H1 (cell line): ENCODE measurements at regions not wholly inside any gene's neighbourhood (a gene's known extent, or its start where the extent isn't known, plus 50 kb on each side); places are given as distances from the start of the nearest gene placed in this dataset.

Source experiments
- CTCF ChIA-PET: fragments of 300-600 bp; sonication (Branson Sonifier 250); formaldehyde crosslinking; loops from one replicate; lab custom pipeline; 2021; ENCODE audit not compliant: partially characterized antibody; lab: Charles Lee
- POLR2A ChIA-PET: fragments of 300-600 bp; sonication (Branson Sonifier 250); formaldehyde crosslinking; loops from one replicate; lab custom pipeline; 2021; ENCODE audit warnings: inconsistent platforms; ENCODE audit not compliant: partially characterized antibody; lab: Charles Lee
- DNase-seq, 2 experiments: peaks; one replicate each; pipeline versions ENCODE4 v3.0.0 to v3.0.0-alpha.2; 2010 to 2022; ENCODE audit warnings: low spot score in 2 of 2, low read depth in 1 of 2, mixed read lengths in 1 of 2
- FAIRE-seq: peaks from 2 replicates; lab custom pipeline; 2011; peaks lifted over from hg19 to GRCh38; lab: Jason Lieb, UNC
- H2AFZ ChIP-seq: 2 replicates; pipeline ENCODE4 v1.8.1; 2012; ENCODE audit warnings: low read length, inconsistent platforms
- H2AK5ac ChIP-seq: 2 replicates; pipeline ENCODE4 v1.6.1; 2013; ENCODE audit warnings: low read depth, low read length
- H2BK120ac ChIP-seq: replicated peaks from 2 replicates; pipeline ENCODE3; 2013; ENCODE audit warnings: low read depth, low read length, inconsistent platforms
- H2BK12ac ChIP-seq: 2 replicates; pipeline ENCODE4 v1.6.1; 2013; ENCODE audit warnings: low read depth, low read length
- H2BK15ac ChIP-seq: 2 replicates; pipeline ENCODE4 v1.6.1; 2013; ENCODE audit warnings: low read length
- H2BK20ac ChIP-seq: 2 replicates; pipeline ENCODE4 v1.6.1; 2013; ENCODE audit warnings: low read length
- H2BK5ac ChIP-seq: 2 replicates; pipeline ENCODE4 v1.6.1; 2013; ENCODE audit warnings: low read depth, low read length
- H3K14ac ChIP-seq: 2 replicates; pipeline ENCODE4 v1.6.1; 2013; ENCODE audit warnings: inconsistent platforms; ENCODE audit not compliant: insufficient read length
- H3K18ac ChIP-seq: 2 replicates; pipeline ENCODE4 v1.6.1; 2013; ENCODE audit warnings: low read length; ENCODE audit errors: extremely low read depth
- H3K23ac ChIP-seq: 2 replicates; pipeline ENCODE4 v1.6.1; 2013; ENCODE audit warnings: inconsistent platforms; ENCODE audit not compliant: insufficient read length
- H3K23me2 ChIP-seq: 2 replicates; pipeline ENCODE4 v1.6.1; 2013; ENCODE audit warnings: low read depth, low read length
- H3K27ac ChIP-seq: 2 replicates; pipeline ENCODE4 v1.6.1; 2011; ENCODE audit warnings: low read depth, low read length, inconsistent platforms
- H3K27me3 ChIP-seq, 4 experiments: replicated peaks in 1 of 4; 1 replicate in 1 of 4; 2 replicates in 3 of 4; pipeline versions ENCODE4 v1.6.1 to v1.8.1; 2011 to 2013; ENCODE audit warnings: low read length in 3 of 4, mild to moderate bottlenecking in 3 of 4, inconsistent platforms in 2 of 4, mixed read lengths in 2 of 4, moderate library complexity in 1 of 4; ENCODE audit not compliant: control insufficient read depth in 3 of 4, insufficient read depth in 3 of 4; ENCODE audit errors: extremely low read depth in 1 of 4
- H3K36me3 ChIP-seq, 4 experiments: 2 replicates each; pipeline versions ENCODE4 v1.6.1 to v1.8.1; 2011 to 2013; ENCODE audit warnings: mild to moderate bottlenecking in 4 of 4, low read length in 3 of 4, moderate library complexity in 2 of 4, control low read depth in 1 of 4, inconsistent platforms in 1 of 4; ENCODE audit not compliant: insufficient read depth in 4 of 4, control insufficient read depth in 2 of 4
- H3K4ac ChIP-seq: replicated peaks from 2 replicates; pipeline ENCODE3; 2013; ENCODE audit warnings: low read length, low read depth, mixed read lengths, inconsistent platforms; ENCODE audit not compliant: insufficient read length
- H3K4me1 ChIP-seq, 4 experiments: replicated peaks in 1 of 4; 1 replicate in 1 of 4; 2 replicates in 3 of 4; pipeline versions ENCODE4 v1.6.1 to v1.8.1; 2011 to 2013; ENCODE audit warnings: low read length in 3 of 4, inconsistent platforms in 2 of 4, mixed read lengths in 1 of 4; ENCODE audit not compliant: insufficient read depth in 4 of 4, control insufficient read depth in 3 of 4
- H3K4me2 ChIP-seq, 2 experiments: 2 replicates each; pipeline versions ENCODE4 v1.6.1 to v1.8.1; 2011 to 2013; ENCODE audit warnings: low read depth in 2 of 2, low read length in 2 of 2, control low read depth in 1 of 2, inconsistent platforms in 1 of 2, mild to moderate bottlenecking in 1 of 2; ENCODE audit not compliant: insufficient read depth in 1 of 2
- H3K4me3 ChIP-seq, 4 experiments: fragments of 200-600, 300-600 bp in 1 of 4; sonication (generic), shearing (Covaris generic), sonication (Bioruptor Twin) in 1 of 4; 2 replicates each; pipeline versions ENCODE4 v1.5.1 to v1.8.1; 2011 to 2016; ENCODE audit warnings: low read length in 4 of 4, low read depth in 3 of 4, control low read depth in 2 of 4, inconsistent platforms in 2 of 4, mild to moderate bottlenecking in 2 of 4, mixed read lengths in 1 of 4, moderate library complexity in 1 of 4; ENCODE audit not compliant: insufficient read depth in 2 of 4; ENCODE audit errors: extremely low read depth in 1 of 4
- H3K56ac ChIP-seq: replicated peaks from 2 replicates; pipeline ENCODE3; 2013; ENCODE audit warnings: low read depth, mild to moderate bottlenecking, mixed read lengths, low read length, inconsistent platforms; ENCODE audit not compliant: insufficient read length
- H3K79me1 ChIP-seq: 2 replicates; pipeline ENCODE4 v1.6.1; 2013; ENCODE audit warnings: low read depth, low read length, control low read depth
- H3K79me2 ChIP-seq, 2 experiments: 2 replicates each; pipeline versions ENCODE4 v1.6.1 to v1.8.1; 2012 to 2013; ENCODE audit warnings: low read length in 2 of 2, mild to moderate bottlenecking in 2 of 2, inconsistent platforms in 1 of 2; ENCODE audit not compliant: insufficient read depth in 2 of 2, control insufficient read depth in 1 of 2
- H3K9ac ChIP-seq, 4 experiments: replicated peaks in 1 of 4; 1 replicate in 1 of 4; 2 replicates in 3 of 4; pipeline versions ENCODE4 v1.6.1 to v1.8.1; 2011 to 2013; ENCODE audit warnings: low read depth in 3 of 4, low read length in 3 of 4, control low read depth in 2 of 4, mild to moderate bottlenecking in 2 of 4, moderate library complexity in 2 of 4, inconsistent platforms in 1 of 4; ENCODE audit errors: extremely low read depth in 1 of 4
- H3K9me3 ChIP-seq, 2 experiments: 2 replicates each; pipeline versions ENCODE4 v1.6.1 to v1.8.1; 2012 to 2013; ENCODE audit warnings: mild to moderate bottlenecking in 2 of 2, moderate library complexity in 2 of 2, control low read depth in 1 of 2, inconsistent platforms in 1 of 2, low read depth in 1 of 2, low read length in 1 of 2, mixed read lengths in 1 of 2; ENCODE audit not compliant: insufficient read depth in 2 of 2
- H4K20me1 ChIP-seq, 2 experiments: replicated peaks in 1 of 2; 2 replicates each; pipeline versions ENCODE3 to v1.8.1; 2011 to 2013; ENCODE audit warnings: inconsistent platforms in 2 of 2, low read length in 2 of 2, mild to moderate bottlenecking in 1 of 2; ENCODE audit not compliant: insufficient read depth in 2 of 2, control insufficient read depth in 1 of 2
- H4K5ac ChIP-seq: 2 replicates; pipeline ENCODE4 v1.6.1; 2013; ENCODE audit warnings: low read length, low read depth, mixed read lengths, inconsistent platforms; ENCODE audit not compliant: insufficient read length
- H4K8ac ChIP-seq: 2 replicates; pipeline ENCODE4 v1.8.0; 2013; ENCODE audit warnings: mild to moderate bottlenecking, moderate library complexity, low read length, inconsistent platforms; ENCODE audit not compliant: insufficient read depth; ENCODE audit errors: extremely low read depth
- H4K91ac ChIP-seq: replicated peaks from 2 replicates; pipeline ENCODE3; 2013; ENCODE audit warnings: low read length, mixed read lengths, inconsistent platforms; ENCODE audit not compliant: insufficient read length
- ATF3 ChIP-seq: IDR thresholded peaks from 2 replicates; pipeline ENCODE4 v1.6.1; 2011; ENCODE audit warnings: low read depth, mild to moderate bottlenecking, low read length; ENCODE audit not compliant: insufficient read depth
- CTBP2 ChIP-seq: IDR thresholded peaks from 2 replicates; pipeline ENCODE4 v1.7.0; 2011; ENCODE audit warnings: borderline replicate concordance, mild to moderate bottlenecking, moderate library complexity, mixed read lengths, low read length; ENCODE audit not compliant: insufficient read depth, insufficient read length
- GTF2F1 ChIP-seq: IDR thresholded peaks from 2 replicates; pipeline ENCODE4 v1.6.1; 2012; ENCODE audit warnings: low read depth, low read length, improper control_type of control experiment, borderline replicate concordance
- HDAC6 ChIP-seq: IDR thresholded peaks from one replicate; pipeline ENCODE4 v1.7.1; 2012; ENCODE audit warnings: low read depth, mild to moderate bottlenecking, inconsistent platforms, low read length, moderate library complexity
- POU5F1 ChIP-seq: IDR thresholded peaks from 2 replicates; pipeline ENCODE4 v1.6.1; 2011; ENCODE audit warnings: low read depth, mild to moderate bottlenecking, low read length, moderate library complexity
- TAF1 ChIP-seq: IDR thresholded peaks from 2 replicates; pipeline ENCODE4 v1.6.1; 2011; ENCODE audit warnings: mild to moderate bottlenecking, low read depth, low read length
- WGBS, 2 experiments: shearing (Covaris generic) in 1 of 2; methylation state at CpG; one replicate each; pipeline versions ENCODE4 v1.1.6 to v1.1.7; 2013 to 2015; ENCODE audit warnings: low lambda C conversion rate in 2 of 2, mixed read lengths in 2 of 2, inconsistent platforms in 1 of 2, low coverage in 1 of 2, missing lambda C conversion rate in 1 of 2; ENCODE audit not compliant: insufficient replicate concordance in 2 of 2, insufficient coverage in 1 of 2, insufficient read length in 1 of 2; ENCODE audit errors: extremely low coverage in 1 of 2, missing lambda C conversion rate in 1 of 2; 5-methylcytosine and 5-hydroxymethylcytosine counted together

DNA sequence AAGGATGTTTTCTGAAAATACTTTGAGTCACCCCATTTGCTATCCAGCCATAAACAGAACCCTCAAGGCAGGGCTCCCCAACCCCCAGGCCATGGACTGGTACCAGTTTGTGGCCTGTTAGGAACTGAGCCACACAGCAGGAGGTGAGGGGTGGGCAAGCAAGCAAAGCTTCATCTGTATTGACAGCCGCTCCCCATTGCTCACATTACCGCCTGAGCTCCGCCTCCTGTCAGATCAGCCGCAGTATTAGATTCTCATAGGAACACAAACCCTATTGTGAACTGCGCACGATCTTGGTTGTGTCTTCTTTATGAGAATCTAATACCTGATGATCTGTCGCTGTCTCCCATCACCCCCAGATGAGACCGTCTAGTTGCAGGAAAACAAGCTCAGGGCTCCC lies 543.8 kb downstream of the CBLN4 start:
- no peak for FAIRE-seq
- CTCF ChIA-PET, result no interaction called here

More for the DNA sequence above, 543.8 kb downstream of the CBLN4 start:
- no peaks in the 10 kb centered on the region for H3K36me3 ChIP-seq
- H2BK15ac ChIP-seq, result no peak overlapping the region
- H4K20me1 ChIP-seq, result no peaks in the 10 kb centered on the region
- no peak overlapping the region for H4K8ac ChIP-seq
- H3K23ac ChIP-seq, result no peak overlapping the region
- no peaks in the 10 kb centered on the region for H3K4me1 ChIP-seq
- no peak overlapping the region for H2BK12ac ChIP-seq
- no peak overlapping the region for H3K18ac ChIP-seq
- H2AK5ac ChIP-seq, result no peak overlapping the region
- TF ChIP-seq GTF2F1 (no peak), HDAC6 (no peak), POU5F1 (no peak), ATF3 (no peak), CTBP2 (no peak), TAF1 (no peak)
- H3K4me3 ChIP-seq, result no peak overlapping the region
- H3K9me3 ChIP-seq, result no peaks in the 10 kb centered on the region; a peak in 1 of 4 replicates
- H3K27ac ChIP-seq, result no peak overlapping the region
- H3K9ac ChIP-seq, result no peak overlapping the region
- H3K14ac ChIP-seq, result no peak overlapping the region
- DNase-seq, result no peak
- no peaks in the 10 kb centered on the region for H3K27me3 ChIP-seq
- no peaks in the 10 kb centered on the region for H3K79me2 ChIP-seq
- H2BK20ac ChIP-seq, result no peak overlapping the region
- H4K5ac ChIP-seq, result no peak overlapping the region
- POLR2A ChIA-PET, result no interaction called here
- no peaks in the 10 kb centered on the region for H3K79me1 ChIP-seq
- H3K4me2 ChIP-seq, result no peak overlapping the region
- H2BK5ac ChIP-seq, result no peak overlapping the region
- no peak overlapping the region for H2BK120ac ChIP-seq
- no peak overlapping the region for H3K4ac ChIP-seq
- no peak overlapping the region for H2AFZ ChIP-seq
- no peaks in the 10 kb centered on the region for H3K23me2 ChIP-seq
- WGBS, 2 experiments, result 94% methylated on average over 8 of the region's 8 CpGs; no CpG with 5 or more reads in 1 of the 2 experiments
- H3K56ac ChIP-seq, result no peak overlapping the region
- no peak overlapping the region for H4K91ac ChIP-seq
